ENCODE measurements at regions not wholly inside any gene's neighbourhood (a gene's known extent, or its start where the extent isn't known, plus 50 kb on each side); places are given as distances from the start of the nearest gene placed in this dataset.

- no peaks in the 10 kb centered on the region for H3K36me3 ChIP-seq (replicated peaks in 1 of 2; ENCODE audit: control insufficient read depth in 1 of 2, insufficient read depth in 2 of 2, low read length in 2 of 2)
- no peak for DNase-seq
- Mint-ChIP-seq H3K36me3 (no peaks in the 10 kb centered on the region), H3K9me3 (peaks cover 0 to 18% (median 11%) of the 10 kb centered on the region in 7 donors), H3K27me3 (ENCODE audit: low read depth in 3 of 3) (peaks cover 21 to 71% (median 46%) of the 10 kb centered on the region in 3 donors), H3K4me1 (peaks cover 19% of the 10 kb centered on the region), H3K27ac (no peak overlapping the region), H3K4me3 (peak overlapping the region in 1 of 2 donors; percentile 82)
- peaks cover 0 to 51% of the 10 kb centered on the region in 2 donors for H3K27me3 ChIP-seq (ENCODE audit: control insufficient read depth in 2 of 2, insufficient read depth in 2 of 2, low read length in 2 of 2)
- 66% methylated on average over 14 of the region's 15 CpGs for WGBS (ENCODE audit: insufficient coverage)
- H3K79me2 ChIP-seq (ENCODE audit: insufficient read depth, low read length) = no peaks in the 10 kb centered on the region
- H3K4me1 ChIP-seq (ENCODE audit: control insufficient read depth in 1 of 2, insufficient read depth in 2 of 2, low read length in 2 of 2) = peaks cover 5 to 8% of the 10 kb centered on the region in 2 donors
- H3K4me3 ChIP-seq (replicated peaks in 1 of 3; ENCODE audit: low read depth in 2 of 3, low read length in 3 of 3) = peak overlapping the region in 1 of 3 experiments; percentile 58
- no peak overlapping the region for H3K27ac ChIP-seq (ENCODE audit: low read depth in 1 of 2, low read length in 2 of 2)
- H3K9me3 ChIP-seq (replicated peaks in 1 of 2; ENCODE audit: control insufficient read depth in 1 of 2, insufficient read depth in 1 of 2, low read length in 2 of 2) = no peaks in the 10 kb centered on the region
- intact Hi-C loops (cut with micrococcal nuclease) = no loop called here
- H3K9ac ChIP-seq (ENCODE audit: insufficient read depth, low read length, poor library complexity, severe bottlenecking) = peak overlapping the region; percentile 43
- peak overlapping the region; percentile 71 for H2AFZ ChIP-seq (ENCODE audit: insufficient read depth, low read depth, low read length, poor library complexity, severe bottlenecking)
- no peaks in the 10 kb centered on the region for H4K20me1 ChIP-seq (ENCODE audit: insufficient read depth, low read length)
- TF ChIP-seq CTCF (IDR thresholded peaks at IDR 0.05) = no peak
- peak overlapping the region; percentile 60 for H3K4me2 ChIP-seq (replicated peaks; ENCODE audit: extremely low read depth, low read length, poor library complexity, severe bottlenecking)
Measured at GRCh38 chr7:380139-380485, 90.1 kb downstream of the FOXL3 start.

- no peak overlapping the region for H3K4me3 ChIP-seq (replicated peaks in 1 of 3; ENCODE audit: low read depth in 2 of 3, low read length in 3 of 3)
- no peak for DNase-seq
- no peaks in the 10 kb centered on the region for H3K36me3 ChIP-seq (replicated peaks in 1 of 2; ENCODE audit: control insufficient read depth in 1 of 2, insufficient read depth in 2 of 2, low read length in 2 of 2)
- Mint-ChIP-seq H3K4me1 (peaks cover 19% of the 10 kb centered on the region), H3K4me3 (peak overlapping the region in 1 of 2 donors; percentile 11), H3K9me3 (peaks cover 2 to 20% (median 14%) of the 10 kb centered on the region in 7 donors), H3K27ac (no peak overlapping the region), H3K36me3 (no peaks in the 10 kb centered on the region), H3K27me3 (ENCODE audit: low read depth in 3 of 3) (peaks cover 18 to 64% (median 48%) of the 10 kb centered on the region in 3 donors)
- H3K27ac ChIP-seq (ENCODE audit: low read depth in 1 of 2, low read length in 2 of 2) = no peak overlapping the region
- H4K20me1 ChIP-seq (ENCODE audit: insufficient read depth, low read length) = no peaks in the 10 kb centered on the region
- peaks cover 0 to 4% of the 10 kb centered on the region in 2 donors for H3K9me3 ChIP-seq (replicated peaks in 1 of 2; ENCODE audit: control insufficient read depth in 1 of 2, insufficient read depth in 1 of 2, low read length in 2 of 2)
- H3K79me2 ChIP-seq (ENCODE audit: insufficient read depth, low read length) = no peaks in the 10 kb centered on the region
- peaks cover 0 to 46% of the 10 kb centered on the region in 2 donors for H3K27me3 ChIP-seq (ENCODE audit: control insufficient read depth in 2 of 2, insufficient read depth in 2 of 2, low read length in 2 of 2)
- peaks cover 5 to 8% of the 10 kb centered on the region in 2 donors for H3K4me1 ChIP-seq (ENCODE audit: control insufficient read depth in 1 of 2, insufficient read depth in 2 of 2, low read length in 2 of 2)
- no peak overlapping the region for H3K9ac ChIP-seq (ENCODE audit: insufficient read depth, low read length, poor library complexity, severe bottlenecking)
- H3K4me2 ChIP-seq (replicated peaks; ENCODE audit: extremely low read depth, low read length, poor library complexity, severe bottlenecking) = no peak overlapping the region
- no peak overlapping the region for H2AFZ ChIP-seq (ENCODE audit: insufficient read depth, low read depth, low read length, poor library complexity, severe bottlenecking)
- WGBS (ENCODE audit: insufficient coverage) = 97% methylated on average over 6 of the region's 8 CpGs
- intact Hi-C loops (cut with micrococcal nuclease) = no loop called here
- TF ChIP-seq CTCF (IDR thresholded peaks at IDR 0.05) = no peak
Measured at GRCh38 chr7:380711-381210, 90.8 kb downstream of the FOXL3 start.

Measured in CD14-positive monocyte (primary cell).